HG03469 (cell line): ENCODE measurements at regions not wholly inside any gene's neighbourhood (a gene's known extent, or its start where the extent isn't known, plus 50 kb on each side); places are given as distances from the start of the nearest gene placed in this dataset.

ENCODE experiments used
- ATAC-seq: cut with Tn5 transposase; IDR thresholded peaks from one replicate; pipeline ENCODE4 v1.9.1; 2021; ENCODE audit warnings: mild to moderate bottlenecking, moderate library complexity, moderate number of reproducible peaks; ENCODE audit not compliant: unreplicated experiment

GRCh38 chrX:109926118-109926517 lies 76.8 kb upstream of the TMEM164 start:
- ATAC-seq = no peak

GRCh38 chrX:109926743-109927662 lies 75.9 kb upstream of the TMEM164 start:
- no peak for ATAC-seq

- no peak for ATAC-seq
These were observed 75.1 kb upstream of the TMEM164 start for GRCh38 chrX:109927663-109928273.

- no peak for ATAC-seq
These were observed 74.1 kb upstream of the TMEM164 start for GRCh38 chrX:109928596-109929335.

- ATAC-seq = no peak
These were observed 71.2 kb upstream of the TMEM164 start for GRCh38 chrX:109931677-109932076.

GRCh38 chrX:109934434-109934833 lies 68.5 kb upstream of the TMEM164 start:
- no peak for ATAC-seq

GRCh38 chrX:109934935-109935334 lies 68.0 kb upstream of the TMEM164 start:
- ATAC-seq = no peak

GRCh38 chrX:109936114-109936513 lies 66.8 kb upstream of the TMEM164 start:
- ATAC-seq = no peak

- no peak for ATAC-seq
These were observed 66.3 kb upstream of the TMEM164 start for GRCh38 chrX:109936598-109936997.

- no peak for ATAC-seq
These were observed 63.4 kb upstream of the TMEM164 start for GRCh38 chrX:109939498-109939897.

GRCh38 chrX:109940411-109940810 lies 62.5 kb upstream of the TMEM164 start:
- no peak for ATAC-seq

GRCh38 chrX:109943092-109943739 lies 59.7 kb upstream of the TMEM164 start:
- no peak for ATAC-seq

- ATAC-seq = no peak
These were observed 59.2 kb upstream of the TMEM164 start for GRCh38 chrX:109943740-109944092.

GRCh38 chrX:109952050-109952449 lies 50.9 kb upstream of the TMEM164 start:
- no peak for ATAC-seq

GRCh38 chrX:109952985-109953905 lies 49.7 kb upstream of the TMEM164 start:
- peak; percentile 54 for ATAC-seq
